ENCODE measurements at regions not wholly inside any gene's neighbourhood (a gene's known extent, or its start where the extent isn't known, plus 50 kb on each side); places are given as distances from the start of the nearest gene placed in this dataset.

GRCh38 chr10:2356670-2357069, 619.3 kb upstream of the ADARB2 start:
- no peaks in the 10 kb centered on the region; a peak in 1 of 5 replicates for H3K9me3 Mint-ChIP-seq
- no CpG with 5 or more reads among the region's 7 CpGs for WGBS (ENCODE audit: extremely low coverage, insufficient read length, low lambda C conversion rate)
- H3K79me1 ChIP-seq (ENCODE audit: insufficient read depth, low read depth, low read length, poor library complexity, severe bottlenecking): no peaks in the 10 kb centered on the region

More at GRCh38 chr10:2356670-2357069, 619.3 kb upstream of the ADARB2 start:
- Histone ChIP-seq H2BK15ac (ENCODE audit: low read depth, low read length) (no peak overlapping the region), H3K4ac (ENCODE audit: low read depth, low read length) (no peak overlapping the region), H2BK5ac (ENCODE audit: insufficient read length, low read length) (no peak overlapping the region), H2AK5ac (ENCODE audit: insufficient read length, low read length) (no peak overlapping the region), H2BK20ac (ENCODE audit: low read depth, low read length, poor library complexity, severe bottlenecking) (no peak overlapping the region), H3K14ac (ENCODE audit: insufficient read depth, low read length) (no peak overlapping the region), H3T11ph (ENCODE audit: low read length) (no peak overlapping the region), H3K79me2 (ENCODE audit: insufficient read depth, low read length) (no peaks in the 10 kb centered on the region), H4K20me1 (ENCODE audit: control insufficient read depth, insufficient read depth, insufficient read length) (no peaks in the 10 kb centered on the region), H2AFZ (ENCODE audit: low read length) (no peak overlapping the region), H4K91ac (ENCODE audit: insufficient read length, low read depth, low read length) (no peak overlapping the region), H3K4me2 (ENCODE audit: insufficient read depth, insufficient read length, low read length) (no peak overlapping the region), H3K4me1 (ENCODE audit: insufficient read depth, low read length) (no peaks in the 10 kb centered on the region), H2BK120ac (ENCODE audit: low read depth, low read length, poor library complexity, severe bottlenecking) (no peak overlapping the region), H3K27me3 (ENCODE audit: insufficient read depth, low read length) (no peaks in the 10 kb centered on the region), H3K9ac (ENCODE audit: extremely low read depth, insufficient read length, low read length) (no peak overlapping the region), H3K23me2 (ENCODE audit: insufficient read length, low read depth, low read length, poor library complexity, severe bottlenecking) (no peaks in the 10 kb centered on the region), H3K18ac (ENCODE audit: insufficient read length, low read depth, low read length) (no peak overlapping the region), H2BK12ac (ENCODE audit: insufficient read length, low read depth, low read length) (no peak overlapping the region), H4K8ac (replicated peaks; ENCODE audit: insufficient read length, low read depth, low read length) (no peak overlapping the region), H4K5ac (ENCODE audit: insufficient read length, low read depth, low read length) (no peak overlapping the region), H3K23ac (ENCODE audit: insufficient read length, low read depth, low read length) (no peak overlapping the region), H3K9me3 (ENCODE audit: control insufficient read depth, low read depth, low read length) (no peaks in the 10 kb centered on the region), H3K56ac (ENCODE audit: insufficient read length, low read depth, low read length) (no peak overlapping the region), H3K27ac (ENCODE audit: insufficient read length, low read depth, low read length) (no peak overlapping the region)
- H3K4me3 Mint-ChIP-seq: no peak overlapping the region
- no peak overlapping the region for H3K27ac Mint-ChIP-seq
- TF ChIP-seq CTCF (conservative IDR thresholded peaks at IDR 0.05): no peak
- no peaks in the 10 kb centered on the region for H3K4me1 Mint-ChIP-seq
- no peaks in the 10 kb centered on the region for H3K36me3 Mint-ChIP-seq (ENCODE audit: insufficient read depth in 1 of 3, low read depth in 3 of 3)
- no peak for DNase-seq
- no peaks in the 10 kb centered on the region for H3K27me3 Mint-ChIP-seq (ENCODE audit: low read depth)
